SH-SY5Y (cell line): ENCODE measurements at regions not wholly inside any gene's neighbourhood (a gene's known extent, or its start where the extent isn't known, plus 50 kb on each side); places are given as distances from the start of the nearest gene placed in this dataset.

ENCODE experiments used
- GATA2 ChIP-seq: IDR thresholded peaks from 2 replicates; pipeline ENCODE4 v1.6.1; 2011; ENCODE audit warnings: mild to moderate bottlenecking, low read depth, low read length
- GATA3 ChIP-seq: IDR thresholded peaks from 2 replicates; pipeline ENCODE4 v1.6.1; 2011; ENCODE audit warnings: low read depth, mild to moderate bottlenecking, low read length, moderate library complexity

DNA sequence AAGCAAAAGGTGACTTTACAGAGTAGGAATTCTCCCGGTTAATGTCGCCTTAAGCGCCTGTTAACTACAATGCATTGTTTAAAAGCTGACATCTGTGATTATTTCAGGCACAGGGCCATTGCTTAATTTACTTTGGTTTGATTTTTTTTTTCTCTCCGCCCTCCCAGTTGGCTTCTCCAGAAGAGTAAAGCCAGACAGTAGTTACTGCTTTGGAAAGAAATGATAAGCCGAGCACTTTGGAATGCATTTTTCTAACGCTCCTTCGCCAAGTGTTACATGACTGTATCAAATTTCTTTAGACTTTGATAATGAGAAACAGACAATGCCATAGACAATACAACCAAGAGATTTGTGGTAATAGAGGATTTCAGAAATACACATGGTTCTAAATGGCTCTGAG is 383.0 kb upstream of the TENM3 start:
- TF ChIP-seq GATA3 (no peak), GATA2 (no peak)
